CD4-positive, alpha-beta T cell treated with Interleukin-17A for 4 hours (primary cell): ENCODE measurements at regions not wholly inside any gene's neighbourhood (a gene's known extent, or its start where the extent isn't known, plus 50 kb on each side); places are given as distances from the start of the nearest gene placed in this dataset.

Experiments
- DNase-seq: peaks from one replicate; pipeline ENCODE4 v3.0.0-alpha.2; 2020; ENCODE audit warnings: mixed read lengths

DNA sequence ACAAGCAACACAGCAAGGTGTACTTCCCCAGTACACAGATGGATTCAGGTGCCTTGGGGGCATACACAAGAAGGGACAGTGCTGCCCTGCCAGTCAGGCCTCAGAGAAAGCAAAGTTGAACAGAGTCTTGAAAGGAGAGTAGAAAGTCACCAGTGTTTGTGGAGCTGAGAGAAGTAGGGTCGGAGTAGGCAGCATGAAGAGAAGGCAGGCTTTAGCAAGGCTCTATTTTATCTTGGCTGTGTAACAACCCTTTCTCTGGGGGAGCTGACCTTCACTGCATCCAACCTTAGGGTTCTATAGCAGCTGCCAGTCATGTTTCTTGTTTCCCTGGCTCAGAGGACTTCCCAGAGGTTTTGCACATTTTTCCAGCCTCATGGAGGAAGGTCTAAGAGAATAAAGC, 77.4 kb upstream of the BLID start:
- no peak for DNase-seq

DNA sequence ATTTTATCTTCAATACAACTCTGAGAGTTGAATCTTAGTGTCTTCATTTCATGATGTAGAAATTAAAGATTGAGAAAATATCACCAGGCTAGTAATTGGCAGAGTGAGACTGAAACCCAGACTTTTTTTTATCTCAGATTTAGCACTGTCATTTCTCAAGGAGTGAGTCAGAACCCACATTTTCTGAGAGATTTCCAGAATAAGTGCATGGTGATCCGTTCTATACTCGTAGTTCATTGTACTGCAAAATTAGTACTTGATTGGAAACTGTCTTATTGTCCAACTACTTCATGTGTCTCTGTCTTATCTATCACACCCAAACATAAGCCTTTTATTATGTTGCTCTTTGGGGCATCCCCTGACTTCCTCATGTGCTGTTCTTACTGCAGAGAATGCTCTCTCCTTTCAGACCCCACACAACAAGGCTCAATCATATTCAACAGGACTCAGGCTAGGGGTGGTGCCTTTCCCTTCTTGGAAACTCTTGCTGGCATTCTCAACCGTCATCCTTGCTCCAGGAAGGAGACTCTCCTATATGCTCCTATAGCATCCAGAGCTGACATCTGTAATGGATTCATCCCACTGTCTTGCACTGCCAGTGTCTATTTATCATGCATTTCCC, 76.7 kb upstream of the BLID start:
- DNase-seq: no peak

DNA sequence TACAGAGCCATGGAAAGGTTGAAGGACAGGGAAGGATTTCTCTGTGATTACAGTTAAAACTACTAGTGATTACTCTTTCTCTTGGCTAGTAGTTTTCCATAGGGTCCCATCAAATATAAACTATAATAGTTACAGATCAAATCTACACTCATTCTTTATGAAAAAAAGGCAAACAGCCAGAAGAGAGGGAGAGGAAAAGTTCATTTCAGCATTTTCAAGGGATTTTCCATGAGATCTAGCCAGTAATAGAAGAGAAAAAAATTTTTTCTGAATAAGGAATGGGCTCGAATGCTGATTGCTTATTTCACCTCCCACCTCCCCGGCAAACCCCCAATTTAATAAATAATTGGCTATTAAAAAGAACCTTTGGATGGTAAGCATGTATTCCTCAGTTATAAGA, 74.8 kb upstream of the BLID start:
- DNase-seq: no peak

DNA sequence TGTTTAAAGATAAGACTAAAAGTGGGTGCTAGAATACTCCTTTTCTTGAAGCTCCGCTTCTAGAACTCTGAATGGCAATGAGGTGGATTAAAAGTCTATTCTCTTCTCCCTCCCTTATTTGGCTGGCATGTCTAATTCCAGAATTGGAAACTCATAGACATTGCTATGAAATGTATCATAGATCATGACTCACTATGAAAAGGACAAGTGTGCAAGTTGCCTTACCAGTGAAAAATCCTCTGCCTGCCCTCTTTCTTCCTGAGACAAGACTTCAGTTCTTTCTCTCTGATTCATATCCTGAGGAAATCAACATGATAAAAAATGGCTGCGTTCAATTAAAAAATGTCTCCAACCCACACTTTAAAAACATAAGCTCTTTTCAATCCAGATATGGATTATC, 73.2 kb upstream of the BLID start:
- DNase-seq: no peak

DNA sequence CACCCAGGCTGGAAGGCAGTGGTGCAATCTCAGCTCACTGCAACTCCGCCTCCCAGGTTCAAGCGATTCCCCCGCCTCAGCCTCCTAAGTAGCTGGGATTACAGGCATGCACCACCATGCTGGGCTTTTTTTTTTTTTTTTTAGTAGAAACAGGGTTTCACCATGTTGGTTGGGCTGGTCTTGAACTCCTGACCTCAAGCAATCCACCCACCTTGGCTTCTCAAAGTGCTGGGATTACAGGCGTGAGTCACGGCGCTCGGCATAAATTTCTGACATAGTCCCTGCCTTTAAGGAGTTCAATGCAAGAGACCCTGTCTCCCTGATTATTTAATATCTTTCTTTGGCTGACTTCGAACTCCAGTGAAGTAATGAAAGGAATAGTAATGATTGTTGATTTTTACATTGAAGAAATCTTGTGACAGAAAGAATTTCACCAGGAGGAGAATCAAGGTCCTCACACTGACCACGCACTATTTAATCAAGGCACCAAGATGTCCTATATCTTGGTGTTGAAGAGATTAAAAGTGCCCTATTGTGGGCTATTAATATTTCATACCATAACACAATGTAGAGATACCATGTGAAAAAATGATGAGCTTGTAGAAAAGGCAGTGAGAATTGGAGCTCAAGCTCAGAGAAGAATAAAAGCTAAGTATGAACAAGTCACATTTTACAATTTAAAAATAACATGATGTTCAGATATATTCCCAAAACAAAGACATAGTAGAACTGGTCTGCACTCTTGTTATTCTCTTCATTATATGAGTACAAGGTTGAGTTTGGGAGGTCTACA, 71.6 kb upstream of the BLID start:
- no peak for DNase-seq

DNA sequence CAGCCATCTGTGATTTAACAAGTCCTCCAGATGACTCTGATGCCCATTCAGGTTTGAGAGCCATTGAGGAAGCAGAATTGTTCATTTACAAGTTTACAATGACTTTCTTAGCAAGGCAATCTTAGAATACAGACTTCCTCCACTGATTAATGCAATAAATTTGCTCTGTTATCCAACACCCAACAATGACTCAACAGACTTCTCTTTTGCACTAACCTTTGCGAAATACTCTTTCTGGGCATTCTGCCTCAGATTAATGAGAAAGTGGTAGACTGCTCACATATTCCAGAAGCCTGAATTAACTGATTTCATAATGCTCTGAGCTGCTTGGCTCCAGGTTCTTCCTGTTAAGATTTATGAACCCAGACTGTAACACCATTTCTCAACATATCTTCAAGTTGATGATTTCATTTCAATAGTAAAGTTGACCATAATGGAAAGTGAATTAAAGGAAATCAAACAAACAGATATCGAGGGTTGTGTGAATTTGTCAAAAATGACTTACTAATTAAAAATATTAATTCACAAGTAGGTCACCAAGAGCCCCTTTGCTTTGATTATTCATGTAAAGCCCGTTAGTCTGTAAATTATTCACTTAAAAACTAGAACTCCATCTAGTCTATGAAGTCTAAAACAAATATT, 70.5 kb upstream of the BLID start:
- DNase-seq: no peak

DNA sequence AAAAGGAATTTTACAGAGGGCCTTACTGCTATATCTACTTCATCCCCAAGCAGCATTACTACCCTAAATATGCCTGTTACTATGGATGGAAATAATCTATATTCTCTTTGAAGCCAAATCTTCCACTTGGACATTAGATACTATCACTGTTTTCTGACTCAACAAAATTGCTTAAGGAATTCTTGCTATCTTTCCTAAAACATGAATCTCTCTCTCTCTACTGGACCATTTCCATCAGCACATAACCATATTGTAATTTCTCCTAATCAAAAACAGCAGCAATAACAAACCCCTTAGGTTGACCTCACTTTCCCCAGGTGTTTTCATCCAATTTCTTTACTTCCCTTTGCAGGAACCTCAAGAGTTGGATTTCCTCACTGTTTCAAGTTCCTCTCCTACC, 67.9 kb upstream of the BLID start:
- DNase-seq: no peak

DNA sequence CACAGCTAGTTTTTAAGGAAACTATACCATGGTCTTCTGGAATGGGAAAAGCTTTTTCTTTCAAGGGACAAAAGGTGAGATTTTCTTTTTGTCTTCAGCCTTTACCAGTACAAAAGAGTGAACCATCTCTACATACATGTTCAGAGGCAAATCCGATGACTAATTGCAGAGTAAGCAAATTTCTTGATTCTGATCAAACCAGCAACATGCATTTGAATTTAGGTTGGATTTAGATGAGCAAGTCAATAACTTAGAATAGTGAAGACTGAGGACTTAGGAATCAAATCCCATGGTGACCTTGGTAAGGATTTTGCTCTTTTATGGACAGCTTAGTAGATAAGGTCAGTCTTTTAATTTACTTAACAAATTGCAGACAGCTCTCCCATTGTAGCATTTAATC, 65.9 kb upstream of the BLID start:
- DNase-seq: no peak

DNA sequence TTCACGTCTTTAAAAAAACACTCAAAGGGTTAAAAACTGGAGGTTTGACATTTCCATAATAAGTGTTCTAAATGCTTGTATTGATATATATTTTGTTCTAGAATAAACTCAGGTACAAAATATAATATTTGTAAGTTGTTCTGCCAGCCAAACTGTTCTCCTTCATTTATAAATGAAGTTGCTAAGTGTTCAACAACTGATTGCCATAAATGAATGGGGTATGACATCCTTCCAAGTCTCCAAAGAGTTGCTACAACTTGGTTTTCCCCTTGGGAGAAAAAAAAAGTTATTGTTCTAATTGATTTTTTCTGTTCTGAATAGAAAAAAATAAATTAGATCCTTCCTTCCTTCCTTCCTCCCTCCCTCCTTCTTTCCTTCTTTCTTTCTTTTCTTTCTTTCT, 65.4 kb upstream of the BLID start:
- DNase-seq: no peak

DNA sequence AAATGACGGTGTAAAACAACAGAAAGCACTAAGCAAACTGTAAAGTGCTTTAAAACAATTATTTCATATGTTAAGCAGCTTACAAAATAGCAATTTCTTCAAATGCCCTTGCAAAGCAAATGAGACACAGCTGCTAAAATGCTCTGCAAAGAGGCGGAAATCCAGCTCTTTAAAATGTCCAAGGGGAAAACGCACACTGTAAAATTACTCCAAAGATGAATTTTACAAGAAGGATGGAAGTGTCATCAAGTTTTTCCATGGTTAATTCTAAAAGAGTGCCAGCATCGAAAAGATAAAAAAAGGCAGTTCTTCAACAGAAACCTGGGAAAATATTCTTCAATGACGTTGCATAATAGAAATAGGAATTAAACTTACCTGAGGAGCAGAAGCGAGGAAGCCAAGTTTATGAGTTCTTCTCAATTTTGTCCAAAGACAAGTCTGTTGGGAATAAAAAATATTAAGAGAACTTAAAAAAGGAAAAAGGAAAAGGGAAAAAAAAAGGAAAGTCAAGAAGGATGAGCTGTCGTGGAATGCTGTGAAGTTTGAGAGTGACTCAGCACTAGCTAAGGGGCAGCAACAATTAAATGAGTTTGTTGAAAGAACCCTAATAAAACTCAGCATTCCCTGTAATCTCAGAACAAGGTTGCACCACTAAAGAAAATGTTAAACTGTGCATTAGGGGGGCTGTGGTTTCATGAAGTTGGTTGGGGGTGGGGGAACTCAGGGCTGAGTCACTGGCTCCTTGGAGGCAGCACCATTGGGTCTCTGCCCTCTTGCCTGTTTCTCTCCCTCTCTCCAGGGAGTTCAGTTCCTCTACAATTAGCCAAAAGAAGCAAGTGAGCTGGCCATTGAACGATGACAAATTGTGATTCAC, 64.2 kb upstream of the BLID start:
- DNase-seq: no peak

DNA sequence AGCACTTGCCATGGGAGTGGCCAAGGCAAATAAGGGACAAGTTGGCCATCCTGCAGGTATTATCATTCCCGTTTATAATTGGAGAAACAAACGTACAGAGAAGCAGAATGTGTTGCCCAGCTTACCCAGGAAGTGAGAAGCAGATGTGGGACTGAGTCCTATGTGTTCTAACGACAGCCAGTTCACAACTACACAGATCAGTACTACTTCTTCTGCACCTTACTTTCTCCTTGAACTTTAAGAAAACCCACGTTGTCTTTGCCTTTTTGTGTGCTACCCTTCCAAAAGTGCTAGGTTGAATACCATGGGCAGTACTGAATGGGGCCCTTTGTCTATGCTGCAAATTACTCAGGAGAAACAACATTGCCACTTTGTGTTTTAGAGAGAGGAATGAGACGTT, 62.8 kb upstream of the BLID start:
- no peak for DNase-seq

DNA sequence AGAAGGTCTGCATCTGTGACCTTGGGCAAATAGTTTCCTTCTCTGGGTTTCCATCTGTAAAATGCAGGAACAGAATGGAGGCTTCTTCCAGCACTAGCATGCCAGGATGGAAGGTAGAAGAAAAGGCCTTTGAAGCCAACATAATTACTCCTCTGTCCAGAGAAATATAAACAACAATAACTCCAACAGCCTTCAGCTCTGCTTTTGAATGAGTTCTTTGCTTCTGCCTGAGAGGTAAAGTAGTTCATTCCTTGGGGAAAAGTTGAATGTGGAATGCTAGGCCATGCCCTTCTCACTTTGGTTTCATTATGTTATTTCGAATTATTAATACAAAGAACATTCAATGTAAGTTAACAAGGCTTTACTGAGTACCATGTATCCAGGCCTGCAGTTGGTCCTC, 61.2 kb upstream of the BLID start:
- no peak for DNase-seq

DNA sequence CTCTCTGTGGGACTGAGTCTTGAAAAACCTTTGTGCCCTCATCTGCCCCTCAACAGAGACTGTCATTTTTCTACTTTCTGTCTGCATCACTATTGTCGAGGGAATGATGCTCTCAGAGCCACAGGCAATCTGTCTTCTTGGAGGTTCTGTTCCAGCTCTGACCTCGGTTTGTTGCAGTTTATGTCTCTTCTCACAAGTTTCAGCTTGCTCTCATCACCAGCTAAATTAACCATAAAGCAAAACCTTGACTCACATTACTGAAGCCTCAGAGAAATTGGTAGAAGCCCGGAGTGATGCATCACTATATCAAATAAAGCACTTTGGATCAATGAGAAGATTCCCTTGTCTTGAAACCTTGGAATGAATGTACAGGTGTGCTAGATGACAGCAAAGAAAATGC, 60.6 kb upstream of the BLID start:
- DNase-seq: no peak

DNA sequence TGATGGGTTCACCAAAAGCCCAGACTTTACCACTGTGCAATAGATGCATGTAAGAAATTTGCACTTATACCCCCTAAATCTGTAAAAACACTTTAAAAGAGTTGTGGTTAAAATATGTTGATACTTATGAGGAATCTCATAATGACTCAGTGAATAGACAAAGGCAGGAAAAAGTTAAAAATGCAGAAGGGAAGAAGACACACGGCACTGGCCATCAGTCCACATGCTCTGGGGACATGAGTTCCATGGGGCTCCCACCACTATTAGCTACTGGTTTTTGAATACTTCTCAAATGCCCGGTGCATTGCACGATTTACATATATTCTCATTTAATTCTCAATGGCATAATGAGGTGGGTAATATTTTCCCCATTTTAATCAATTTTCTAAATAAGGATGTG, 59.3 kb upstream of the BLID start:
- no peak for DNase-seq

DNA sequence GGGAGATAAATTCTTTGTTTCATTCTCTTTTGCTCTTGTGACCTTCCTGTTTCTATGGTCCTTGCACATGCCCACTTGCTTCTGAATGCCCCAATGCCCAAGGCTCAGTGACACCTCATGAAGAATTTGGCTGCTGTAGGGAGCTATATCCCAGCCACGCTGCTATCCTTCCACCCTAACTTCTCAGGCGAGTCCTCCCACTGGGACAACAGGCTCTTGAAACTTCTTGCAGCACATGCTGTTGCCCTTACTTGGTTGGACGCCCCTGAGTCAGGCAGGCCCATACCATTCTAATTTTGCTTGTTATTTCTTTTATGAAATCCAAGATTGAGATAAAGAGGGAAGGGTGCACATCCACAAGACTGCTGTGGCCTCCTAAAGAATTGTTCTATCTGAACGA, 57.6 kb upstream of the BLID start:
- no peak for DNase-seq

DNA sequence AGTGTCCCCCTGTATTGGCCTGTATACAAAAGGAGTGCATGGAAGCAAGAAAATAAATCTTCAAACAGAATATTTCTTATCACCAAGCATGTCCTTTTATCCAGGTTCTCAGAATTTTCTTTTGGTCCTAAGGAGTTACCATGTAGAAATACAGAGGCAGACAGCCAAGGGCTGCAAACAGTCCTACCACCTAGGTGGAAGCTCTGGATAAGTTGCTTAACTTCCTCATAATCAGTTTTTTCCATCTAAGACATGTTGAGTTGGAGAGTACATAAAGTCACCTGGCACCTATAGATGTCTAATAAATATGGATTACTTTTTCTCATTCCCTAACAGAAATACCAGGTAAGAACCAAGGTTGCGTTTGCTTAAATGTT, 57.0 kb upstream of the BLID start:
- no peak for DNase-seq

DNA sequence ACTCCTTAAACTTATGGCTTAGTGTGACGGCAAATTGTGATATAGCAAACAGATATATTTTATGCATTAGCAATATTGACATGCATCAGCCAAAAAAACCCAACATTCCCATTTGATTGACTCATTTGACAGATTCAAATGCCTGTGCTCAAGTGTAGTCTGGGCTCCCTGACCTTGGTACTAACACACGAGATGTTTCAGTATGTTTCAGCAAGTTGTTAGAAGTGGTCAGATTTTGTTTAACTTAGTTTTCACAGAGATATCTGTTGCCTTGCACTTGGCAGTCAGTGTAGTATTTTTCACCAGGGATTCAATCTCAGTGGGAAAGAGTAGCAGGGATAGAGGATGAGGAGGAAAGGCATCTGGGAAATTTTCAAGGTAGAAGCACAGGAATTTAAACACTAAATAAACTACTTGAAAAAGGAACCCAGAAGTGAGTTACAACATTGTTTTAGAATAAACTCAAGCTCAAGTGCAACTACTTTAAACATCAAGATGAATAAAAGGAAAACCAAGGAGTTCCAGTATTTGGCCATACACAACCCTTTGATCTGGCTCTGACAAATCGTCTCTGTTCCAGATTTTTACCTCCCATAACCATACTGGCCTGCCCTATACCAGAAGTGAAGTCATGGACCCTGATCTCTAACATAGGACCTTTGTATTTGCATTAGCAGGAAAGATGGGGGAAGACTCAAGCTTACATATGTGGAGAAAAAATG, 56.5 kb upstream of the BLID start:
- no peak for DNase-seq

DNA sequence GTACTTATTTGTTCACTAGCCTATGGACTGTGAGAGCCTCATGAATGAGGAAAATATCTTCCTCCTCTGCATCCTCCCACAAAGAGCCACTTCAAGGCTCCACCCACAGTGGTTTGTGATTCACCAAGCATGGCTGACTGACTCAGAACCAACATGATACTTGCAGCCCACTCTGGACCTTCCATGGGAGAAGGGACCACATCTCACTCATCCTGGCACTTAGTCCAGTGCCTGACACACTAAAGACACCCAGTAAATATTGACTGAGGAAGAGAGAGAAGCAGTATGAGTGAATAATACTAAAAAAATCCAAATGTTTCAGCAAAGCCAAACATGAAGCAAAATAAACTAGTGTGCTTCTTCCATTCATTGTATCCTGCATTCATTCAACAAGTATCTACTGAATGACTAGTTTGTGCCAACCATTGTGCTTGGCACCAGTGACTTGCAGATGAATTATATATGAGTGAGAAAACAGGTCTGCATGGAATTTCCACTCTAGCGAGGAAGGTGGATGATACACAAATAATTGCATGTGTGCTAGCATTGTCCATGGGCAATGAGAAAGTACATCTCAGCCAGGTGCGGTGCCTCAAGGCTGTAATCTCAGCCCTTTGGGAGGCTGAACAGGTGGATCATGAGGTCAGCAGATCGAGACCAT, 54.9 kb upstream of the BLID start:
- no peak for DNase-seq

DNA sequence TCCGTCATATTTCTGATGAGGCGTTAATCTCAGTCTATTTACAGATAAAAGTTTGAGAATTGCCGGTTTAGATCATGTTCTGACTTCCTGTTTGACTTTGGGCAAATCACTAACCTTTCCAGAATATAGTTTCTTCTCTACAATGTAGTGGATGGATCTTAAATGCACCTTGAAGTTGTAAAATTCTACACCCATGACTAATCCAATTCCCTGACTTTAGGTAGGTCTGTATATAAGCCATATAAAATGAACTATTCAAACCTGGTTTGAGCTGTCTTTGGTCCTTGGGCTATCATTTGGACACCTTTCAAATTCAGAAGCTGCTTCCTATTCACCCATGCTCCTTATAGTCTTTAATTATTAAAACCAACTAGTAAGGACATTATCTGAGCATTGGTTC, 52.2 kb upstream of the BLID start:
- no peak for DNase-seq

DNA sequence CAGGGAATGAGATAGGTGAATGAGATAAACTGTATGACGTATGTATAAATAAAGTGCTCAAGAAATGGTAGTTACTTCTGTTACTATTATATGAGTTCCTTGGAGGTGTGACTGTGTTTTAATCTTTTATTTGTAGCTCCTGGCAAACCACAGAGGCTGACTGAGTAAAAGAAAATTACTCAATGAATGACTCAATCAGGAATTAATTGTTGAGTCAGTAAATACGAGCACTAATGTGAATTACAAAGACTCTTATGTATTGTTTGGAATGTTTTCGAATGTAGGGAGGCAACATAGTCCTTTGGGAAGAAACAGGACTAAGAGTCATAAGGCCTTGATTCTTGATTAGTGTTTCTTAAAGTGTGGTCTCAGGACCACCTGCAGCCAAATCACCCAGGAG, 51.1 kb upstream of the BLID start:
- no peak for DNase-seq

DNA sequence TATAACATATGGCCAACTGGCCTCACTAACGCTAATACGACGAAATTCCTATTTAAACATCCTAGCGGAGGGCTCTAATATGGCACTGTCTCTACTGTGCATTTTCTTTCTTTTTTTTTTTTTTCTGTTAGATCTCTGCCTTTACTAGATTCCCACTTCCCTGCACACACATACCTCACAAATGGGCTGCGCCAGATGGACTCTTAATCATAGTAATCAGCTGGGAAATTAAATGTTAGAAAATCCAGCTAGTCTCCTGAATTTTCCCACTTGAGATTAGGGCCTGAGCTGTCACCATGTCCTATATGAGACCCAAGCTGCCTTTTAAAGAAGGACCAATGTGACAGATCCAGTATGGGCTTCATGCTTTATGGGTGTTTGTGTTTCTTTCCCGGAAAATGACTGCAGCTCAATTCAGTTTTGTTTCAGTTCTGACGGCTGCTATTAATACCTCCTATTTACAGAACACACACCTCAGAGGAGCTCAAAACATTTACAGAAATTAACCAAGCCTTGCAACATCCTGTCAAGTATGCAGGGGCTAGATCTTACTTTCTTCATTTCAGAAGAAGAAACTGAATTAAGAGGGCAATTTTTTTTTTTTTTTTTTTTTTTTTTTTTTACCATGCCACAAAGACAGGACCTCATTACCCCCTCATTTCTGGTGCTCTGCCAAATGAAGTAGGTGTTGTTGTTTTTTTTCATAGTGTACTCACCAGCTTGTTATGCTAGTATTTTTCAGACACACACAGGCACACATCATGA, 49.8 kb upstream of the BLID start:
- DNase-seq: no peak
